ENCODE measurements at regions not wholly inside any gene's neighbourhood (a gene's known extent, or its start where the extent isn't known, plus 50 kb on each side); places are given as distances from the start of the nearest gene placed in this dataset.

DNA sequence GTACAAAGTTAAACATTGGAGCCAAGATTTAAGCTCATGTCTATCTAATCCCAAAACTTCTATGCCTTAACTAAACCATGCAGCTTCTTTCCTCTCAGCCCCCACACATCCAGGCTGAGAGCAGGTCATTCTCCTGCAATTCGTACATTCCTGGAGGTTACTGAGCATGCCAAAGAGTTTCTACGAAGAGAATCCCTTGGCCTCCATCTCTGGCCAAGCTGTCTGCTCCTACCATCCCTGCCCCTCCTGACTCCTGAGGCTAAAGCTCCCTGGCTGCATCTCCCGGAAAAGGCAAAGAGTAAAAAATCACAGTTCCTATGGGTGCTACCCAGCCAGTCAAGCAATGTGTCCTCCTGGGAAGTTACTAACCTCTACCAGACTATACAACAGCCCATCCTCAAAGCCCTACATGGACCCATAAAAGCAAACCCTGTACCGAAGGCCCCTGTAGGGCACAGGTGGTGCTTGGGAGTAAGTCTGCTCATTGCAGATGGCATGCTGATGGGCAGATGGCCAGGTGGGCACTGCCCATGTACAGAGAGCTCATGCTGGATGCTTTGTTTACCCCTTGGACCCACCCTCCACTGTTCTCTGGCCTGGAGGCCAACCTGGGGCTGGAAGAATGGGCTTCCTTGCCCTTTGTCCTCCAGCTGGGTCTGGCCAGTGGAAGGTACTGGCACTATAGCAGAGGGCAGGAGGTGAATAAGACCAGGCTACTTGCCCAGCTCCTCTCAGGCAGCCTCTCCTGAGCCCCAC lies 99.5 kb downstream of the TTC32 start:
- H3K27me3 ChIP-seq (ENCODE audit: control insufficient read depth, insufficient read depth, low read length) = no peaks in the 10 kb centered on the region
- DNase-seq (ENCODE audit: low read depth in 4 of 6, low spot score in 6 of 6) = no peak
- H3K4me3 ChIP-seq (ENCODE audit: low read depth, low read length) = no peak overlapping the region
- H3K9me3 ChIP-seq (ENCODE audit: control insufficient read depth, insufficient read depth, low read length) = no peaks in the 10 kb centered on the region
- 92% methylated on average over 4 of the region's 4 CpGs for WGBS (ENCODE audit: insufficient coverage)
- no peak overlapping the region for H3K27ac ChIP-seq (ENCODE audit: low read depth, low read length)
- no peaks in the 10 kb centered on the region for H3K36me3 ChIP-seq (ENCODE audit: control insufficient read depth, insufficient read depth, low read length)
- no peaks in the 10 kb centered on the region for H3K4me1 ChIP-seq (ENCODE audit: control insufficient read depth, insufficient read depth, low read length)

DNA sequence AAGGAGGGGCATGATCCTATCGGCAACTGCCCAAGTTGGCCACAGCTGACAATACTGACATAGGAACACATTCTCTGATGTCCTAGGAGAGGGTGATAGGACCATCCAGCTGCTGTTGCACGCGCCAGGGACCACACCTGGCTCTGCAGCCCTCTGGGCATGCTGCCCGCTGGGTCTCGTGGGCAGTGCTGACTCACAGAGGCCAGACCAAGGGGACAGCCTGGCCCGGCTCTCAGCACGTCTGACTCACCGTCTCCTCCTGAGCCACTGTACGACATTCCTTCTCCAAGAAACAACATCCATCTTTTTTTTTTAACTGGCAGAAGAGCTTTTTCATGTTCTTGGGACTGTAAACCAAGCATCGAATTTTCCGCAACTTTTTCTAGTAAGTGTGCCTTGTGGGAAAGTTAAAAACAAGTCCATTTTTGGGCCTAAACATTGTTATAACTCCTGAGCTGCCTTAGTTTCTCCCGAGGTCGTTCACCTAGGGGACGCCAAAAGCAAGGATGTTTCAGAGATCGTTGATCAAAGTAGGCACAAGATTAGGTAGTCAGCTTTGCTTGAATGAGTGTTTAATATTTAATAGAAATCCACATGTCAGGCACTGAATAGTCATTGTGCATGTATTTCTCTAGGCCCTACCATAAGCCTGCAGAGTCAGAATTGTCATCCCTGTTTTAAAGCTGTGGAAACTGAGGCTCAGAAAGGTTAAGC lies 100.3 kb downstream of the TTC32 start:
- Histone ChIP-seq H3K9me3 (ENCODE audit: control insufficient read depth, insufficient read depth, low read length) (no peaks in the 10 kb centered on the region), H3K4me1 (ENCODE audit: control insufficient read depth, insufficient read depth, low read length) (no peaks in the 10 kb centered on the region), H3K27ac (ENCODE audit: low read depth, low read length) (no peak overlapping the region), H3K36me3 (ENCODE audit: control insufficient read depth, insufficient read depth, low read length) (no peaks in the 10 kb centered on the region), H3K4me3 (ENCODE audit: low read depth, low read length) (no peak overlapping the region), H3K27me3 (ENCODE audit: control insufficient read depth, insufficient read depth, low read length) (no peaks in the 10 kb centered on the region)
- no peak for DNase-seq (ENCODE audit: low read depth in 4 of 6, low spot score in 6 of 6)
- WGBS (ENCODE audit: insufficient coverage) = 85% methylated on average over 11 of the region's 15 CpGs

DNA sequence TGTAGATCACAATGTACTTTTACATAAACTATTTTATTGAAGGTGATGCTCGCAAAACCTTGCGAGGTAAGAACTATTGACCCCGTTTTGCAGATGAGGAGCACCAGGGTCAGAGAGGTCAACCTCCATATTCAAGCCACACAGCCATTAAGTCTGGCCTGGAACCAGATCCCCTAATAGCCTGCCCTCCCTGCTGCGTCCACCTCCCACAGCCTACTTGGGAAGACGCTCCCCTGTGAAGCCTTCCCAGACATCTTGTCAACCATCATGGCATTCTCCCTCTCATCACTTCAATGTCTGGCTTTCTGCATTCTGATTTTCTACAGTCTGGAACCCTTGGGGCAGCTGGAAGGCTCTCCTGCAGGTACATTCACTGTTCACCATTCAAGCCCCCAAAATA lies 101.0 kb downstream of the TTC32 start:
- 85% methylated on average over 5 of the region's 5 CpGs for WGBS (ENCODE audit: insufficient coverage)
- Histone ChIP-seq H3K9me3 (ENCODE audit: control insufficient read depth, insufficient read depth, low read length) (no peaks in the 10 kb centered on the region), H3K27ac (ENCODE audit: low read depth, low read length) (no peak overlapping the region), H3K36me3 (ENCODE audit: control insufficient read depth, insufficient read depth, low read length) (no peaks in the 10 kb centered on the region), H3K27me3 (ENCODE audit: control insufficient read depth, insufficient read depth, low read length) (no peaks in the 10 kb centered on the region), H3K4me3 (ENCODE audit: low read depth, low read length) (no peak overlapping the region), H3K4me1 (ENCODE audit: control insufficient read depth, insufficient read depth, low read length) (no peaks in the 10 kb centered on the region)
- no peak for DNase-seq (ENCODE audit: low read depth in 4 of 6, low spot score in 6 of 6)

DNA sequence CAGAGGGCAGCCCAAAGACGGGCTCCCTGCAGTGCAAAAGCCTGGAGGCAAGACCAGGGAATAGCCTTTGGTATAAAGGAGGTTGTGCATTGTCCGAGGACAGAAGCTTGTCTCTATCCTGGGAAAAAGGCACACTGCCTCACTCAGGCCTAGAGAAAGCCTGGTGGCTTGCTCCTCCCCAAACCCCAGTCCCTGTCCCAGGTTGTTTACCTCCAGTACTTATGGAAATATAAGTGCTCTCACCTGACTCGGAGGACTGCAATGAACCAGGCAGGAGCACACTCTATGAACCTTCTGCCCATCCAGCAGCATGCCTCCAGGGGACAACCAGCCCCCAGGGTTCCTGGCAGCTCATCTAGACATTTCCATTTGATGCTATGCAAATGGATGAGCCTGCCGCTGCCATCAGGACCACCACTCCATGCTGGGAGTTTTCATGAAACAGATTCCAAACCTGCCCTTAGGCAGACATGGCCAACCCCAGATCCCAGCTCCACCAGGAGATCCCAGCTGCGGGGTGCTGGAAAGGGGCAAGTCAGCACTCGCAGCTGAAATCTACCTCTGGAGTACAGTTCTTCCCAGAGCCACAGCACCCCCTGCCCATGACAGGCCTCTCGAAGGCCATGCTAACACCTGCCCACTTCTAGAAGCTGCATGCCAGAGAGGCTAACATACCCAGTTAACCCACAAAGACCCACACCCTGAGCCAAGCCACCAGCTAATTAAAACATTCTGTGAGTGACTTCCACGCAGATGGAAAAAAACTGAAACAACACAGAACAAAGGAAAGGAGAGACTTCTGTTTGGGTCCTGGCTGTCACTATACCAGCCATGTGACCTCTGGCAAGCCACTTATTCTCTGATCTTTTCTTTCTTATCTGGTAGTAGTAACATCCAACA lies 101.7 kb downstream of the TTC32 start:
- Histone ChIP-seq H3K4me1 (ENCODE audit: control insufficient read depth, insufficient read depth, low read length) (no peaks in the 10 kb centered on the region), H3K27me3 (ENCODE audit: control insufficient read depth, insufficient read depth, low read length) (no peaks in the 10 kb centered on the region), H3K9me3 (ENCODE audit: control insufficient read depth, insufficient read depth, low read length) (no peaks in the 10 kb centered on the region), H3K27ac (ENCODE audit: low read depth, low read length) (no peak overlapping the region), H3K36me3 (ENCODE audit: control insufficient read depth, insufficient read depth, low read length) (no peaks in the 10 kb centered on the region), H3K4me3 (ENCODE audit: low read depth, low read length) (no peak overlapping the region)
- no peak for DNase-seq (ENCODE audit: low read depth in 4 of 6, low spot score in 6 of 6)
- WGBS (ENCODE audit: insufficient coverage) = 76% methylated on average over 6 of the region's 8 CpGs

DNA sequence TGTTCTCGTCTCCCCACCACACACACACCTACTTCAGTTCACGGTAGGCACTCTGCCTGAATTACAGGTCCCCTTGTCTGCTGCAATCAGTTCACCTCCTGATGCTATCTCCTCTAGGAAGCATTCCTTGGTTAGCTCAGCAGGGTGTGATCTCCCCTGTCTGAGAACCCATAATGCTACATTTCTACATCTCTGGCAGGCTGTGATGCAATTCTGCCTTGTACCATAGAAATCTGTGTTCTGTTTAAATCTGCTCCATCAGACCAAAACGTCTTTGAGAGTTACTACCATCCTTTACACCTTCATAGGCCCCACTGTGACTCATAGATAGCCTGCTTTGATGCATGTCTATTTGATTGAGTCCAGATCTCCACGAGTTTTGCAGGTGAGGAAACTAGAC lies 103.9 kb downstream of the TTC32 start:
- Histone ChIP-seq H3K36me3 (ENCODE audit: control insufficient read depth, insufficient read depth, low read length) (no peaks in the 10 kb centered on the region), H3K27me3 (ENCODE audit: control insufficient read depth, insufficient read depth, low read length) (no peaks in the 10 kb centered on the region), H3K27ac (ENCODE audit: low read depth, low read length) (no peak overlapping the region), H3K4me3 (ENCODE audit: low read depth, low read length) (no peak overlapping the region), H3K4me1 (ENCODE audit: control insufficient read depth, insufficient read depth, low read length) (no peaks in the 10 kb centered on the region), H3K9me3 (ENCODE audit: control insufficient read depth, insufficient read depth, low read length) (no peaks in the 10 kb centered on the region)
- WGBS (ENCODE audit: insufficient coverage) = 82% methylated on average over 3 of the region's 4 CpGs
- DNase-seq (ENCODE audit: low read depth in 4 of 6, low spot score in 6 of 6) = no peak

DNA sequence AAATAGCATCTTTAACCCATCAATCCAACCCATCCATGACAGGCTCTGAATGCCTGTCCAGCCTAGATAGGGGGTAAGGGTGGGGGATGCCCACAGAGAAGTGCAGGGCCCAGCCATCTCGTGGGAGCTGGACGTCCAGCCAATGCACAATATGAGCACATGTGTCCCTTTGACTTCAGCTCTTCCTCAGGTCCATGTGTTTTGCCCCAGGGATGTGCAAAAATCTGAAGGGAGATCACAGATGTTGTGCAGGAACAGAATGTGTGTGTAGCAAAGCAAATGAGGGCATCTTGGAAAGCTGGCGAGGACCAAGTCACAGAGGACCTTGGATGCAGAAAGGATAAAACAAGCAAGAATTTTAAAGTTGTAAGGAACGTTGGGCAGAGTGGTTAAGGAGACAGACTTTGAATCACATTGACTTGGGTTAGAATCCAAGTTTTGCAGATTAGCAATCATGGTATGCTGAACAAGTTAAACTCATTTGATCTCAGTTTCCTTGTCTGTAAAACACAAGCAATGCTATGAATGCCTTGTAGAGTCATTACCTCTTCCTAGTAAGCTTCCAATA lies 104.5 kb downstream of the TTC32 start:
- Histone ChIP-seq H3K4me3 (ENCODE audit: low read depth, low read length) (no peak overlapping the region), H3K27me3 (ENCODE audit: control insufficient read depth, insufficient read depth, low read length) (no peaks in the 10 kb centered on the region), H3K27ac (ENCODE audit: low read depth, low read length) (no peak overlapping the region), H3K9me3 (ENCODE audit: control insufficient read depth, insufficient read depth, low read length) (no peaks in the 10 kb centered on the region), H3K36me3 (ENCODE audit: control insufficient read depth, insufficient read depth, low read length) (no peaks in the 10 kb centered on the region), H3K4me1 (ENCODE audit: control insufficient read depth, insufficient read depth, low read length) (no peaks in the 10 kb centered on the region)
- DNase-seq (ENCODE audit: low read depth in 4 of 6, low spot score in 6 of 6) = no peak
- WGBS (ENCODE audit: insufficient coverage) = 91% methylated on average over 4 of the region's 4 CpGs

DNA sequence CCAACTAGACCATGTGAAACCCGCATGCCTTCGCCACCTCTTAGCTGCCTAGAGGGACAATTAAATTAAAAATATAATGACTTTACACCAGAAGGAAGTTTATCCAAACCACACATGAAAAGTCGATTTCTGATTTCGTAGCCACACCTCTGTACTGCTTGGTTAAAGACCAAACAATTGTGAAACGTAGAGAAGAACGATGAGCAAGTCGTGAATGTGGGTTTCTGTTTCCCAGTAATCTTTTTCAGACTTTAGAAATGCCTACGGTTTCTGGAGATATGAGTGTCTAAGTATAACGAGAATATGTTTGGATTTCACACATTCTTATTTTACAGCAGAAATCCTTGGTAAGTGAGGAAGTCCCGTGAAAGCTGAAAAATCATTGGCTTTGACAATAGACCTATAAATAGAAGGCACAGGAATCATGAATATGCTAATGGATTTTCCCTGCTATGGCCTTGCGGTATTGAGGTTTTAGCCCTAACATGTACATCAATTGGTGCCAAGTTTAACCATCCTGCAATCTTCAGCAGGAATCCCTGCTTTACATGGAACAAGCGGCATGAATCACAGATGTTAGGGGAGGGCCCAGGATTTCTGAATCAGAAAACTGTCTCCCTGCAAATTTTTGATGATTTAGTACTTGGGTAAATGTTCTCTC lies 105.6 kb downstream of the TTC32 start:
- H3K27ac ChIP-seq (ENCODE audit: low read depth, low read length) = no peak overlapping the region
- peak in 1 of 6 donors; percentile 65 for DNase-seq (ENCODE audit: low read depth in 4 of 6, low spot score in 6 of 6)
- 97% methylated on average over 6 of the region's 12 CpGs for WGBS (ENCODE audit: insufficient coverage)
- H3K9me3 ChIP-seq (ENCODE audit: control insufficient read depth, insufficient read depth, low read length) = no peaks in the 10 kb centered on the region
- no peaks in the 10 kb centered on the region for H3K4me1 ChIP-seq (ENCODE audit: control insufficient read depth, insufficient read depth, low read length)
- H3K36me3 ChIP-seq (ENCODE audit: control insufficient read depth, insufficient read depth, low read length) = no peaks in the 10 kb centered on the region
- H3K4me3 ChIP-seq (ENCODE audit: low read depth, low read length) = no peak overlapping the region
- H3K27me3 ChIP-seq (ENCODE audit: control insufficient read depth, insufficient read depth, low read length) = no peaks in the 10 kb centered on the region

DNA sequence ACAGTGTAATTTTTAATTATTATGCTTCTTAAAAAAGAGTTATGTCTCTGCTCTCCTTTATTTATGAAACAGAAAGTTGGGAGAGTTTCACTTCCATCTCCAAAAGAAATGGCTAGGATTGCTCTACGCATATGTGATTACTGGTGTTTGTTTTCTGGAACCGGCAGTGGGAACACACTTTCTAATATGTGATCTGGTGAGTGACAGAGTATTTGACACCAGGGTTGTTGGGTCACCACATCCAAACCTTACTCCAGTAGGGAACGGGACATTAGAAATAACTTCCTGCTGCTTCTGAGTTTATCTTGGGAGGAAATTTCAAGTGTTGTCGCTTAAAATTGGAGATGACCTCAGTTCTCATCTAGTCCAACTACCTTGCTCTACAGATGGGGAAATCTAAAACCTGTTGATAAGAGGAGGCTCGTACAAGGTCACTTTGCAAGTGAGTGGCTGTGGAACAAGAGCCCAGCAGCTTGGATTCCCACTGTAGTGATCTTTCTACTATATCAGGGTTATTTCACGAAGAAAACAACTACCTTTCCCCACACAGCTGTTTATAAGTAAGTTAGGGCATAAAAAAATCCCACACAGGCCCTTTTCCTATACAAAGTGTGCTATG lies 108.5 kb downstream of the TTC32 start:
- H3K4me3 ChIP-seq (ENCODE audit: low read depth, low read length) = no peak overlapping the region
- H3K9me3 ChIP-seq (ENCODE audit: control insufficient read depth, insufficient read depth, low read length) = no peaks in the 10 kb centered on the region
- no CpG with 5 or more reads among the region's 6 CpGs for WGBS (ENCODE audit: insufficient coverage)
- H3K36me3 ChIP-seq (ENCODE audit: control insufficient read depth, insufficient read depth, low read length) = no peaks in the 10 kb centered on the region
- H3K4me1 ChIP-seq (ENCODE audit: control insufficient read depth, insufficient read depth, low read length) = no peaks in the 10 kb centered on the region
- no peak overlapping the region for H3K27ac ChIP-seq (ENCODE audit: low read depth, low read length)
- DNase-seq (ENCODE audit: low read depth in 4 of 6, low spot score in 6 of 6) = no peak
- no peaks in the 10 kb centered on the region for H3K27me3 ChIP-seq (ENCODE audit: control insufficient read depth, insufficient read depth, low read length)

DNA sequence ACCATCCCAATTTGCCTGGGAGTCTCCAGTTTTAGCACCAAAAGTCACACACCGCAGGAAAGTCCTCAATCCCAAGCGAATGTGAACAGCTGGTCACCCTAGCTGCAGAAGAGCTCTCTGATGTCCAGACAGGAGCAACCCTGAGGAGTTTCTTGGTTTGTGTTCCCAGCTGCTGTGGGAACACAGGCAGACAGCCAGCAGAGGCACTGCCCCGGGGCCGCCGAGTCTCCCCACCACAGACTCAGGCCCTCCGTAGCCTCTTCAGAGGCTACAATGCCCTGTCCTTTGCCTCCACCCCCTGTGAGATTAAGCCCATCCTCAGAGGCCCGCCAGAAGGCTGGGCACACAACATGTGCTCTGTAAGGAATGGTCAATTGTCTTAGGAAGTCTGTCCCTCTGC lies 111.5 kb downstream of the TTC32 start:
- Histone ChIP-seq H3K27me3 (ENCODE audit: control insufficient read depth, insufficient read depth, low read length) (no peaks in the 10 kb centered on the region), H3K9me3 (ENCODE audit: control insufficient read depth, insufficient read depth, low read length) (no peaks in the 10 kb centered on the region), H3K4me3 (ENCODE audit: low read depth, low read length) (no peak overlapping the region), H3K4me1 (ENCODE audit: control insufficient read depth, insufficient read depth, low read length) (peaks cover 3% of the 10 kb centered on the region), H3K36me3 (ENCODE audit: control insufficient read depth, insufficient read depth, low read length) (no peaks in the 10 kb centered on the region), H3K27ac (ENCODE audit: low read depth, low read length) (no peak overlapping the region)
- no peak for DNase-seq (ENCODE audit: low read depth in 4 of 6, low spot score in 6 of 6)
- 83% methylated on average over 7 of the region's 7 CpGs for WGBS (ENCODE audit: insufficient coverage)

Measured in spinal cord (tissue), 9 donors.